GM21515 (cell line): ENCODE measurements at regions not wholly inside any gene's neighbourhood (a gene's known extent, or its start where the extent isn't known, plus 50 kb on each side); places are given as distances from the start of the nearest gene placed in this dataset.

Source experiments
- ATAC-seq: cut with Tn5 transposase; IDR thresholded peaks from one replicate; pipeline ENCODE4 v1.9.1; 2021; ENCODE audit not compliant: unreplicated experiment

- ATAC-seq: no peak
Observed at GRCh38 chr20:40452758-40453157, 236.3 kb downstream of the MAFB start.

- no peak for ATAC-seq
Observed at GRCh38 chr20:40451552-40451951, 237.5 kb downstream of the MAFB start.

GRCh38 chr20:40449974-40450616 lies 238.9 kb downstream of the MAFB start:
- ATAC-seq: no peak

- ATAC-seq: no peak
Observed at GRCh38 chr20:40449144-40449690, 239.8 kb downstream of the MAFB start.

GRCh38 chr20:40446888-40447287 lies 242.1 kb downstream of the MAFB start:
- no peak for ATAC-seq

- ATAC-seq: no peak
Observed at GRCh38 chr20:40444516-40444915, 244.5 kb downstream of the MAFB start.

GRCh38 chr20:40443753-40444152 lies 245.3 kb downstream of the MAFB start:
- no peak for ATAC-seq

GRCh38 chr20:40442181-40442963 lies 246.7 kb downstream of the MAFB start:
- ATAC-seq: no peak

- ATAC-seq: no peak
Observed at GRCh38 chr20:40441771-40442170, 247.3 kb downstream of the MAFB start.

GRCh38 chr20:40438161-40438830 lies 250.7 kb downstream of the MAFB start:
- no peak for ATAC-seq

- no peak for ATAC-seq
Observed at GRCh38 chr20:40436011-40436410, 253.0 kb downstream of the MAFB start.

GRCh38 chr20:40435146-40435895 lies 253.7 kb downstream of the MAFB start:
- no peak for ATAC-seq

- no peak for ATAC-seq
Observed at GRCh38 chr20:40434122-40434521, 254.9 kb downstream of the MAFB start.

GRCh38 chr20:40433341-40433861 lies 255.6 kb downstream of the MAFB start:
- no peak for ATAC-seq

- no peak for ATAC-seq
Observed at GRCh38 chr20:40431611-40432010, 257.4 kb downstream of the MAFB start.

GRCh38 chr20:40431112-40431511 lies 257.9 kb downstream of the MAFB start:
- ATAC-seq: no peak

- no peak for ATAC-seq
Observed at GRCh38 chr20:40427026-40427425, 262.0 kb downstream of the MAFB start.

GRCh38 chr20:40424695-40425094 lies 264.3 kb downstream of the MAFB start:
- no peak for ATAC-seq

GRCh38 chr20:40422656-40423055 lies 266.4 kb downstream of the MAFB start:
- ATAC-seq: no peak

- ATAC-seq: no peak
Observed at GRCh38 chr20:40416274-40416673, 272.8 kb downstream of the MAFB start.
